Right lobe of liver (tissue), 6 donors: ENCODE measurements at regions not wholly inside any gene's neighbourhood (a gene's known extent, or its start where the extent isn't known, plus 50 kb on each side); places are given as distances from the start of the nearest gene placed in this dataset.

Source experiments
- ATAC-seq, 4 donors: fragments of 200-7000 bp; cut with Tn5 transposase; one replicate each; pipeline ENCODE4 v1.9.1; 2020; ENCODE audit warnings: mild to moderate bottlenecking in 4 of 4, moderate library complexity in 4 of 4
- DNase-seq, 3 donors: peaks; one replicate each; pipeline ENCODE4 v3.0.0-alpha.2; 2020
- H3K27ac ChIP-seq, 3 donors: fragments of 200-600 bp; one replicate each; pipeline ENCODE4 v1.8.0; 2022
- H3K27me3 ChIP-seq, 2 donors: fragments of 200-600 bp; one replicate each; pipeline ENCODE4 v1.8.0; 2022
- H3K36me3 ChIP-seq, 4 donors: fragments of 200-600 bp; sonication (generic) in 1 of 4; one replicate each; pipeline versions ENCODE4 v1.5.1 to v1.8.0; 2017 to 2022; ENCODE audit warnings: control low read depth in 1 of 4
- H3K4me1 ChIP-seq, 4 donors: fragments of 200-600 bp; sonication (generic) in 1 of 4; one replicate each; pipeline versions ENCODE4 v1.5.1 to v1.8.0; 2017 to 2022; ENCODE audit warnings: control low read depth in 1 of 4
- H3K4me3 ChIP-seq, 3 donors: fragments of 200-600 bp; one replicate each; pipeline ENCODE4 v1.8.0; 2022
- H3K9me3 ChIP-seq, 4 donors: fragments of 200-600 bp; sonication (generic) in 1 of 4; one replicate each; pipeline versions ENCODE4 v1.5.1 to v1.8.0; 2017 to 2022; ENCODE audit warnings: control low read depth in 1 of 4
- CTCF ChIP-seq, 4 donors: fragments of 200-600 bp in 3 of 4; fragments of 450-650 bp in 1 of 4; IDR thresholded peaks; one replicate each; pipeline versions ENCODE4 v1.5.1 to v1.8.0; 2016 to 2022; ENCODE audit warnings: antibody characterized with exemption in 4 of 4, mild to moderate bottlenecking in 2 of 4
- POLR2A ChIP-seq: fragments of 450-650 bp; IDR thresholded peaks from one replicate; pipeline ENCODE4 v1.6.1; 2017; ENCODE audit warnings: antibody characterized with exemption, mild to moderate bottlenecking
- WGBS: methylation state at CpG from one replicate; pipeline ENCODE4 v1.1.6; 2018; ENCODE audit warnings: low coverage, low lambda C conversion rate; ENCODE audit not compliant: insufficient coverage; ENCODE audit errors: missing lambda C conversion rate; 5-methylcytosine and 5-hydroxymethylcytosine counted together
- intact Hi-C, 2 donors: fragments of 100-400 bp; cut with DNase I; formaldehyde crosslinking; loops; one replicate each; pipeline versions ENCODE4 v1.11.2 to v1.14.1; 2022
- donor health status: DM: no; HTN: yes; CAD: no.
- donor health status: DM: no; HTN: no; CAD: no.
- donor health status: DM: no; HTN: no; CAD: no.
- donor health status: DM: no; HTN: yes; CAD: no.
- donor health status: DM: no; HTN: yes; CAD: no.

DNA sequence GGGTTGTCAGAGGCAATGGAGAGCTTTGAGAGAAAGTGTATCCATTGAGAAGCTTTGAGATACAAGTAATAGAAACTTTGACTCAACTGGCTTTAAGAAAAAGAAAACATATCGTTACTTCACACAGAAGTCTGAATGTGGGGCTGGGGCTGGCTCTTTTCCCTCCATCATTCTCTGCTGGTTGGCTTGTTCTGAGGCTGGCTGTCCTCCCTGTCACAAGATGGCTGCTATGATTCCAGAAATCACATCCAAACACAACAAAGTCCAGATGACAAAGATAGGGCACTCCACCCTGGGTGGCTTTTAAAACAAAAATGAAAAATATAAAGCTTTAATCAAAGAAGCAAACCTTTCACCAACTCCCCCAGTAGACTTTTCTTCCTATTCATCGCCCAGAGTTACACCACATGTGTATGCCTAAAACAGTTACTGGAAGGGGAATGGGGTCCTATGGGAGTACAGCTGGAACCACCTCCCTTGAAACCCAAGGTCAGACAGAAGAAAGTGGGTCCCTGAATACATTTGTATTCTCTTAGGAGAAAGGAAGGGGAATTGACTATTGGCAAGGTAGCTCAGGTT is 284.3 kb downstream of the GAS1 start:
- 52% methylated on average over 2 of the region's 2 CpGs for WGBS
- no peak for DNase-seq
- ATAC-seq, result no peak
- H3K36me3 ChIP-seq, result no peaks in the 10 kb centered on the region
- H3K27ac ChIP-seq, result no peak overlapping the region
- no peaks in the 10 kb centered on the region for H3K4me1 ChIP-seq
- H3K4me3 ChIP-seq, result no peak overlapping the region
- H3K9me3 ChIP-seq, result no peaks in the 10 kb centered on the region
- TF ChIP-seq CTCF (IDR thresholded peaks at IDR 0.05) (no peak), POLR2A (no peak)
- no peaks in the 10 kb centered on the region for H3K27me3 ChIP-seq
- intact Hi-C loops, result no loop called here

GRCh38 chr9:86660146-86660943 is 287.0 kb downstream of the GAS1 start:
- no peaks in the 10 kb centered on the region for H3K4me1 ChIP-seq
- 35% methylated on average over 7 of the region's 7 CpGs for WGBS
- intact Hi-C loops, result no loop called here
- DNase-seq, result no peak
- H3K36me3 ChIP-seq, result no peaks in the 10 kb centered on the region
- no peak overlapping the region for H3K4me3 ChIP-seq
- H3K27ac ChIP-seq, result no peak overlapping the region
- TF ChIP-seq POLR2A (no peak), CTCF (IDR thresholded peaks at IDR 0.05) (no peak)
- H3K27me3 ChIP-seq, result no peaks in the 10 kb centered on the region
- no peak for ATAC-seq
- no peaks in the 10 kb centered on the region for H3K9me3 ChIP-seq

GRCh38 chr9:86659413-86660046 is 287.8 kb downstream of the GAS1 start:
- H3K4me3 ChIP-seq, result no peak overlapping the region
- ATAC-seq, result no peak
- no peak for TF ChIP-seq CTCF (IDR thresholded peaks at IDR 0.05)
- no peak for TF ChIP-seq POLR2A
- 49% methylated on average over 3 of the region's 3 CpGs for WGBS
- H3K27ac ChIP-seq, result no peak overlapping the region
- no peak for DNase-seq
- intact Hi-C loops, result no loop called here
- no peaks in the 10 kb centered on the region for H3K36me3 ChIP-seq
- no peaks in the 10 kb centered on the region for H3K4me1 ChIP-seq
- H3K27me3 ChIP-seq, result no peaks in the 10 kb centered on the region
- H3K9me3 ChIP-seq, result no peaks in the 10 kb centered on the region

DNA sequence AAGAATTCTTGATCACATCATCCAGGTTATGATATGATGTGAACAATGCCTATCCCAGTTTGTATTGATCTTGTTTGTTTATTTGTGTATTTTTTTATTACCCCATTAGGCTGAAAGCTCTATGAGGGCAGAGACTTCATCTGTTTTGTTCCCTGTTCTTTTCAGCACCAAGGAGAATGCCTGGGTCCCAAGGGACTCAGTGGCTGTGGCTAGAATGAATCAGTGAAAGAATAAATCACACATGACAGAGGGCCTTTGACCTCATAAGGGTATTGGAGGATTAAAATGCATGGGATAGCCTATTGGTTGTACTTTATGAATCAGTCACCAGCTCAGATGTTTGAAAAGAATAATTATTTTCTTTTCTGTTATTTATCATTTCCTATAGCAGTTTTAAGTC is 292.2 kb downstream of the GAS1 start:
- H3K4me1 ChIP-seq, result no peaks in the 10 kb centered on the region
- no peak for DNase-seq
- H3K27me3 ChIP-seq, result no peaks in the 10 kb centered on the region
- no peaks in the 10 kb centered on the region for H3K9me3 ChIP-seq
- TF ChIP-seq CTCF (IDR thresholded peaks at IDR 0.05) (no peak), POLR2A (no peak)
- no peak overlapping the region for H3K27ac ChIP-seq
- H3K36me3 ChIP-seq, result no peaks in the 10 kb centered on the region
- ATAC-seq, result no peak
- intact Hi-C loops, result no loop called here
- no peak overlapping the region for H3K4me3 ChIP-seq
